Cardiac septum (tissue), 1 donor: ENCODE measurements at regions not wholly inside any gene's neighbourhood (a gene's known extent, or its start where the extent isn't known, plus 50 kb on each side); places are given as distances from the start of the nearest gene placed in this dataset.
"Not testable (repeated sequence)": the region's sequence is repeated elsewhere in the genome, so short reads cannot be mapped to it uniquely, and the experiment has no call there.

Source experiments
- DNase-seq: peaks from one replicate; pipeline ENCODE4 v3.0.0-alpha.2; 2020; ENCODE audit warnings: low spot score
- intact Hi-C: fragments of 100-400 bp; cut with DNase I; formaldehyde crosslinking; loops from one replicate; pipeline ENCODE4 v1.14.0; 2022
- donor health status: DM: no; HTN: no; CAD: no.

- no peak for DNase-seq
- intact Hi-C loops: no loop called here
Measured at GRCh38 chr6:142627474-142627873, 317.5 kb downstream of the HIVEP2 start.

DNA sequence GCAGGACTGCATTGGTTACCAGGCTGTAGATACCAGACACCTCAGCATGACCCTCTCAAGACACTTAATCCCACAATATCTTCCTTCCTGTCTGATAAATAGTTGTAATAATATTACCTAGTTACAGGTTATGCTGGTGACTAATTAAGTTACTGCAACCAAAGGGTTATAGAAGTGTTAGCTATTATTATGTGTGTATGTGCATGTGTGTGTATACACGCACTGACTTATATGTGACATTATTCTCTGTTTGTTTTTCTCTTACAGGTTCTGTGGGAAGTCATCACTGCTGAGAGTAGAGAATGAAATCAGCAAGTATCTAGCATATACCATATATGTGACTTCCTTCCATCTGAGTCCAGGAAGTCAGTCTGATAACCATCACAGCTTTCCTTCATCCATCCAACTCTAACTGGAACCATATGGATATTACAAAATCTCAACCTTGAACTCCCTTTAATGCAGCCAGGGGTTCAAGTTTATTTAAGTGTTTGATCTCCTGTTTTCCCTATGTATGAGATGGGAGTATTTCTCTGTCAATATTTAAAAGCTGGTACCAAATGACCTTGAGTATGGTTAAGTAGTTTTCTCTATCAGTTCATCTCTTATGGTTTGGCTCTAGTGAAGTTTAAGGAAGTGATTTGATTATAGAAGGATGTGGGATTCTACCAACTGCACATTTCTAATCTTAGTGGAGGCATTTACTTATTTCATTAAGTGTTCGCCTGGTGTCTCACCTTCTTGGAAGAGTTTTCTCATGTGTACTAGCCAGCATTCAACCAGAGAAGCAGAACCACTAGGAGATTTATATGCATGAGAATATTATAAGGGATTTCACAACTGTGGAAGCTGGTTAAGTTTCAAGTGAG, 313.2 kb downstream of the HIVEP2 start:
- intact Hi-C loops: no loop called here
- no peak for DNase-seq

GRCh38 chr6:142633317-142633716, 311.7 kb downstream of the HIVEP2 start:
- intact Hi-C loops: no loop called here
- no peak for DNase-seq

- intact Hi-C loops: no loop called here
- no peak for DNase-seq
Measured at GRCh38 chr6:142635130-142635529, 309.8 kb downstream of the HIVEP2 start.

DNA sequence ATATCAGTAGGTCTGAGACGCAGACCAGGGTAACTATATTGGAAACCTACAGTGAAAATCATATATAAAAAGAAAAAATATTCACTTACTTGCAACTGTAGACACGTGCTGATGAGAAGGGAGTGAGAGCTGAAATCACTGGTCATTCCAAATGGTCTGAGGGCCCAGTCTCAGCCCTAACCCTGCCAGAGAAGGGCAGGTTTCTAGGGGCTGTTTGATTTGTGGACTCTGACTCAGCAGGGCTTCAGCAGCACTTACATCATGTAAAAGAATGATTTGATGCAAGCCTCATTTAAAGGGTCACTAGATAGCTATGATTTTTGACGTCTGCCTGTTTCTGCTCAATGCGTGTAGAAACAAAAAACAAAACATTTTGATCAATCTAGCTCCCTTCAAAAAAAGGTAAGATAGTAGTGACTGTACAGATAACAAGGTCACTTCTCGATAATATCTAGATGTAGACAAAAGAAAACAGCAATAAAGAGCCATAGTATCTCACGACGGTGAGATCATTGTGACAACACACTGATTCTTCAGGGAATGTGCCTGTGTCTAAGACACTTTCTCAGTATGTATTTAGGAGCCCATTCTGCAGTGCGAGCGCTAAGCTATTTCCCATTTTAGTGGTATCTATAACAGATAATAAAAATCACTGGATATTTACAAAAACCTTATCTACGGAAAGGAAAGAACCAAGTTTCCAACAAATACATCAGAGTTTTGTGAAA, 307.2 kb downstream of the HIVEP2 start:
- DNase-seq: no peak
- intact Hi-C loops: no loop called here

GRCh38 chr6:142642651-142643050, 302.3 kb downstream of the HIVEP2 start:
- intact Hi-C loops: no loop called here
- no peak for DNase-seq

DNA sequence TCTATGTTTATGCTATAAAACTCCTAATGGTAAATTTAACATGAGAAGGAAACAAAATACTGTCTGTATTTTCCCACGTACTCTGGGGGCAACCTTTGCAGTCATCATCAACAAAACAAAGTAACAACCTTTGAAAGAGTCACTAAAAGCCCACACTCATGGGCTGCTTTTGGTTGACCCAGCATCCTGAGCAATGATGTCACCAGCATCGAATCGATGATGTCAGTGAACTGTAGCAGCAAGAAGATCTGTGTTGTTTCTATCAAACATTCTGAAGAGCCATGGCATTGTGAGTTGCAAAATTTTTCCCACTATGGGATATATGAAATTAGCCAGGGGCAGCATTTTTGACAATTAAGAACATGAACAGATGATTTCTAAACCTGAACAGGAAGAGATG, 300.1 kb downstream of the HIVEP2 start:
- DNase-seq: no peak
- intact Hi-C loops: no loop called here

DNA sequence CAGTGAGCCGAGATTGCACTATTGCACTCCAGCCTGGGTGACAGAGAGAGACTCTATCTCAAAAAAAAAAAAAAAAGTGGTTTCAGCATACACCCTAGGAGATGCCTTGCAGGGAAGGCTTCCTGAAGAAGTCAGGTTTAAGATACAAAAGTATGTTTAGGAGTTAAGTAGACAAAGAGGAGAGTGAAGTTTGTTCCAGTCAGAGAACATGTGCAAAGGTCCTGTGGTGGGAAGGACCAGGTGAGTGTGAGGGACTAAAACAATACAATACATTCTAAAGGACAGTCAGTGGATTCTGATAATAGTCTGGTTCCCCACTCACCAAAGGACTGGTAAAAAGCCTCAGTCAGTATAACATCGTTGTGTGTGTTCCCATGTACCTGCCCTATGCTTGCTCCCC, 299.3 kb downstream of the HIVEP2 start:
- intact Hi-C loops: no loop called here
- no peak for DNase-seq

DNA sequence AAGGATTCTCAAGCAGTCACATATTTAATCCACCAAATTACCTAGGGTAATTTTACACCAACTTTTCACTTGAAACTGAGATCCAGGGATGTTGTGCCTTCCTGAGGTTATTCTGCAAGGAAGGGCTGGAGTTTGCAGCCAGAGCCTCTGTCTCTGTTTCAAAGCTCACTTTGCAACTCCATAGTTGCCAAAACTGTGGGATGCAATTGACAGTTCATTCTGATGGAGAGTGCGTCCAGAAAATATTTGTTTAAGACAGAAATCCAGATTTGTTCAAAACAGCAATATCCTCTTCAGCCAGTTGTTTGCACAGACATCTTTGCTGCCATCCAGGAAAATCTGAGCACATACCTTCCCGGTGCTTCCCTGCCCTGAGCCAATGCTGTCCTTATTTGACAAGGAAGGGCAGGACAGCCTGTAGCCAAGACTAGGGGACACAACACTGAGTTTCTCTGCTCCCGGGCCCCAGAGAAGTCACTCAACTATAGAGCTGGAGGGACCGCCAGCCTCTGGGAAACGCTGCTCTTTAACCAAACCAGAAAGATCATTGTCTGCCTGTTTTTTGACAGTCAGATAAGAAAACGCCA, 297.4 kb downstream of the HIVEP2 start:
- DNase-seq: no peak
- intact Hi-C loops: no loop called here

DNA sequence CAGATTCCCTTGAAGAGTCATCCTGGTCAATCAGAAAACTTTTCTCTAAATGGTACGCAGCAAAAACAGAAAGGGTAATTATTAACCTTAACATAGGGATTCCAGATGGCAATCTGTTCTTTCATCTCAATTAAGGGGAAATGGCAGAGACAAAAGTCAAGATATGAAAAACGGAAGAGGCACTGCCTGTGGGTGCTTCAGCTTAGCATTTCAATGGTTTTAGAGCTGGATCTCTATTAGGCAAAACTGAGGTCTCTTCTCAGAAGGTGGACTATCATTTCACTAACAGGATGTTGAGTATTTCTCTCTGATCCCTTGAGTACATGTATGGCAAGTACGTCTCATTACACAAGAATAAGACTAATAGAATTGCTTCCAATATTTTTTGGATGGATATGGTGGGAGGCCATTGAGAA, 296.9 kb downstream of the HIVEP2 start:
- intact Hi-C loops: no loop called here
- no peak for DNase-seq

GRCh38 chr6:142648526-142648925, 296.4 kb downstream of the HIVEP2 start:
- intact Hi-C loops: no loop called here
- DNase-seq: no peak

DNA sequence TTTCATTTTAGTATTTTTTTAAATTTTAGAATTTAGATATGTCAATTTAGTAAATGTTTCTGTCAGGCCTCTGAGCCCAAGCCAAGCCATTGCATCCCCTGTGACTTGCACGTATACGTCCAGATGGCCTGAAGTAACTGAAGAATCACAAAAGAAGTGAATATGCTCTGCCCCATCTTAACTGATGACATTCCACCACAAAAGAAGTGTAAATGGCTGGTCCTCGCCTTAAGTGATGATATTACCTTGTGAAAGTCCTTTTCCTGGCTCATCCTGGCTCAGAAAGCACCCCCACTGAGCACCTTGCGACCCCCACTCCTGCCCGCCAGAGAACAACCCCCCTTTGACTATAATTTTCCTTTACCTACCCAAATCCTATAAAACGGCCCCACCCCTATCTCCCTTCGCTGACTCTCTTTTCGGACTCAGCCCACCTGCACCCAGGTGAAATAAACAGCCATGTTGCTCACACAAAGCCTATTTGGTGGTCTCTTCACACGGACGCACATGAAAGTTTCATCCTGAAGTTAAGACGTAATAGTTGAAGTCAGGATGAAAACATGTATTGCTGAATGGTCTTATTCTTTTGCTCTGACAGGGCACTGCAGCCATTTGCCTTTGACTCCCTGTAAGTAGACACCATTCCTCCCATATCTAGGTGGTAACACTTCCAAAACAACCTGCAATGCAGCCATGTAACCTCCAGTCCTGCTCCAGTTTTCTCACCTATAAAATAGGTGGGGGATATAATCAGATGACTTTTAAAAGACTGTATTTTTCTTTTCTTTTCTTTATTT, 295.3 kb downstream of the HIVEP2 start:
- DNase-seq, intact Hi-C loops: not testable (repeated sequence)

DNA sequence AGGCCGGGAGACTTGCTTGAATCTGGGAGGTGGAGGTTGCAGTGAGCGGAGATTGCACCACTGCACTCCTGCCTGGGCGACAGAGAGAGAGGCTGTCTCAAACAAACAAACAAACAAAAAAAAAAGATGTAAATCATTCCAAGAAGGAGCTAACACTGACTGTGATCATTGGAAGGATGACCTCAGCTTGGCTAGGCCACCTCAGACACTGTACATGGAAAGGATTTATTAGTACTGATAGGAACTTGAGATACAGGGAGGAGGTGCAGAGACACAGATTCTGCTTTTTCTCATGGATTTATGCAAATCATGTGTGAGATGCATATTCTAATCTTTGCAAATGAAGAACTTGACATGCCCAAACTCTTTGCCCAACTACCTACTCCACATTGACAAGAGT, 293.6 kb downstream of the HIVEP2 start:
- intact Hi-C loops: no loop called here
- no peak for DNase-seq

GRCh38 chr6:142653710-142654420, 291.1 kb downstream of the HIVEP2 start:
- intact Hi-C loops: no loop called here
- no peak for DNase-seq

DNA sequence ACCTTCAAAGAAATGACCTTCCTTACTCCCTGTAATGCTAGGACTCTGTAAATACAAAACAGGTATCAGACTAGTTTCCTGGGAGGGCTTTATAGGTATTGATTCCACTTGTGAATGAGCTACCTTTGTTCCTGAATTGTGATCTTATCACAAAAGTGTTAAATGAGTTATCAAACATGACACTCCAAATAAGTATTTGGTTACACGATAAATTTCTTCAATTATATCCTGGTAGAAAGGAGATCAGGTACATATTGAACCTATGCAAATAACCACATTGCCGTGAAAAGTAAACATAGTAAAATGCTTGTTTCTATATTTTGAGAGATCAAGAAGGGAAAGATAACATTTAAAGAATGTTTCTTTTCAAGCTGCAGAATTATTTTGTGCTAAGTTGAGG, 285.3 kb downstream of the HIVEP2 start:
- no peak for DNase-seq
- intact Hi-C loops: no loop called here

- intact Hi-C loops: no loop called here
- no peak for DNase-seq
Measured at GRCh38 chr6:142665393-142665792, 279.6 kb downstream of the HIVEP2 start.

- no peak for DNase-seq
- intact Hi-C loops: no loop called here
Measured at GRCh38 chr6:142666599-142667185, 278.3 kb downstream of the HIVEP2 start.

GRCh38 chr6:142669471-142670351, 275.3 kb downstream of the HIVEP2 start:
- intact Hi-C loops: no loop called here
- no peak for DNase-seq
